ENCODE measurements at regions not wholly inside any gene's neighbourhood (a gene's known extent, or its start where the extent isn't known, plus 50 kb on each side); places are given as distances from the start of the nearest gene placed in this dataset.

- DNase-seq (ENCODE audit: low spot score) (no peak), ATAC-seq (no peak)
- TF ChIP-seq, protein P1, sequence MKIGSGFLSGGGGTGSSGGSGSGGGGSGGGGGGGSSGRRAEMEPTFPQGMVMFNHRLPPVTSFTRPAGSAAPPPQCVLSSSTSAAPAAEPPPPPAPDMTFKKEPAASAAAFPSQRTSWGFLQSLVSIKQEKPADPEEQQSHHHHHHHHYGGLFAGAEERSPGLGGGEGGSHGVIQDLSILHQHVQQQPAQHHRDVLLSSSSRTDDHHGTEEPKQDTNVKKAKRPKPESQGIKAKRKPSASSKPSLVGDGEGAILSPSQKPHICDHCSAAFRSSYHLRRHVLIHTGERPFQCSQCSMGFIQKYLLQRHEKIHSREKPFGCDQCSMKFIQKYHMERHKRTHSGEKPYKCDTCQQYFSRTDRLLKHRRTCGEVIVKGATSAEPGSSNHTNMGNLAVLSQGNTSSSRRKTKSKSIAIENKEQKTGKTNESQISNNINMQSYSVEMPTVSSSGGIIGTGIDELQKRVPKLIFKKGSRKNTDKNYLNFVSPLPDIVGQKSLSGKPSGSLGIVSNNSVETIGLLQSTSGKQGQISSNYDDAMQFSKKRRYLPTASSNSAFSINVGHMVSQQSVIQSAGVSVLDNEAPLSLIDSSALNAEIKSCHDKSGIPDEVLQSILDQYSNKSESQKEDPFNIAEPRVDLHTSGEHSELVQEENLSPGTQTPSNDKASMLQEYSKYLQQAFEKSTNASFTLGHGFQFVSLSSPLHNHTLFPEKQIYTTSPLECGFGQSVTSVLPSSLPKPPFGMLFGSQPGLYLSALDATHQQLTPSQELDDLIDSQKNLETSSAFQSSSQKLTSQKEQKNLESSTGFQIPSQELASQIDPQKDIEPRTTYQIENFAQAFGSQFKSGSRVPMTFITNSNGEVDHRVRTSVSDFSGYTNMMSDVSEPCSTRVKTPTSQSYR (CRISPR knock-in tag; IDR thresholded peaks at IDR 0.05), result no peak
- TF ChIP-seq ZNF232 (CRISPR knock-in tag; IDR thresholded peaks at IDR 0.05) (no peak), NR3C1 (CRISPR knock-in tag; conservative IDR thresholded peaks at IDR 0.05; ENCODE audit: low read depth) (no peak), EMX1 (CRISPR knock-in tag; IDR thresholded peaks at IDR 0.05) (no peak), ZNF423 (CRISPR knock-in tag; IDR thresholded peaks at IDR 0.05) (no peak), KAT7 (CRISPR knock-in tag; IDR thresholded peaks at IDR 0.05; ENCODE audit: borderline replicate concordance) (no peak), NR1H2 (CRISPR knock-in tag; IDR thresholded peaks at IDR 0.05) (no peak), ZBTB21 (CRISPR knock-in tag; IDR thresholded peaks at IDR 0.05; ENCODE audit: borderline replicate concordance) (no peak), ATF6 (CRISPR knock-in tag; IDR thresholded peaks at IDR 0.05) (no peak), RORB (CRISPR knock-in tag; IDR thresholded peaks at IDR 0.05) (no peak), ZNF121 (CRISPR knock-in tag; IDR thresholded peaks at IDR 0.05) (no peak), CBFB (CRISPR knock-in tag; IDR thresholded peaks at IDR 0.05; ENCODE audit: low read depth) (no peak)
- TF ChIP-seq, protein P2, sequence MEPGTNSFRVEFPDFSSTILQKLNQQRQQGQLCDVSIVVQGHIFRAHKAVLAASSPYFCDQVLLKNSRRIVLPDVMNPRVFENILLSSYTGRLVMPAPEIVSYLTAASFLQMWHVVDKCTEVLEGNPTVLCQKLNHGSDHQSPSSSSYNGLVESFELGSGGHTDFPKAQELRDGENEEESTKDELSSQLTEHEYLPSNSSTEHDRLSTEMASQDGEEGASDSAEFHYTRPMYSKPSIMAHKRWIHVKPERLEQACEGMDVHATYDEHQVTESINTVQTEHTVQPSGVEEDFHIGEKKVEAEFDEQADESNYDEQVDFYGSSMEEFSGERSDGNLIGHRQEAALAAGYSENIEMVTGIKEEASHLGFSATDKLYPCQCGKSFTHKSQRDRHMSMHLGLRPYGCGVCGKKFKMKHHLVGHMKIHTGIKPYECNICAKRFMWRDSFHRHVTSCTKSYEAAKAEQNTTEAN (CRISPR knock-in tag; IDR thresholded peaks at IDR 0.05), result no peak
- TF ChIP-seq, protein P3, sequence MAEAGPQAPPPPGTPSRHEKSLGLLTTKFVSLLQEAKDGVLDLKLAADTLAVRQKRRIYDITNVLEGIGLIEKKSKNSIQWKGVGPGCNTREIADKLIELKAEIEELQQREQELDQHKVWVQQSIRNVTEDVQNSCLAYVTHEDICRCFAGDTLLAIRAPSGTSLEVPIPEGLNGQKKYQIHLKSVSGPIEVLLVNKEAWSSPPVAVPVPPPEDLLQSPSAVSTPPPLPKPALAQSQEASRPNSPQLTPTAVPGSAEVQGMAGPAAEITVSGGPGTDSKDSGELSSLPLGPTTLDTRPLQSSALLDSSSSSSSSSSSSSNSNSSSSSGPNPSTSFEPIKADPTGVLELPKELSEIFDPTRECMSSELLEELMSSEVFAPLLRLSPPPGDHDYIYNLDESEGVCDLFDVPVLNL (CRISPR knock-in tag; IDR thresholded peaks at IDR 0.05; ENCODE audit: borderline replicate concordance, low read depth), result no peak
- TF ChIP-seq, protein P4, sequence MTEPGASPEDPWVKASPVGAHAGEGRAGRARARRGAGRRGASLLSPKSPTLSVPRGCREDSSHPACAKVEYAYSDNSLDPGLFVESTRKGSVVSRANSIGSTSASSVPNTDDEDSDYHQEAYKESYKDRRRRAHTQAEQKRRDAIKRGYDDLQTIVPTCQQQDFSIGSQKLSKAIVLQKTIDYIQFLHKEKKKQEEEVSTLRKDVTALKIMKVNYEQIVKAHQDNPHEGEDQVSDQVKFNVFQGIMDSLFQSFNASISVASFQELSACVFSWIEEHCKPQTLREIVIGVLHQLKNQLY (CRISPR knock-in tag; IDR thresholded peaks at IDR 0.05), result no peak
- TF ChIP-seq, protein P5, sequence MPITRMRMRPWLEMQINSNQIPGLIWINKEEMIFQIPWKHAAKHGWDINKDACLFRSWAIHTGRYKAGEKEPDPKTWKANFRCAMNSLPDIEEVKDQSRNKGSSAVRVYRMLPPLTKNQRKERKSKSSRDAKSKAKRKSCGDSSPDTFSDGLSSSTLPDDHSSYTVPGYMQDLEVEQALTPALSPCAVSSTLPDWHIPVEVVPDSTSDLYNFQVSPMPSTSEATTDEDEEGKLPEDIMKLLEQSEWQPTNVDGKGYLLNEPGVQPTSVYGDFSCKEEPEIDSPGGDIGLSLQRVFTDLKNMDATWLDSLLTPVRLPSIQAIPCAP (CRISPR knock-in tag; IDR thresholded peaks at IDR 0.05), result no peak
- TF ChIP-seq, protein P6, sequence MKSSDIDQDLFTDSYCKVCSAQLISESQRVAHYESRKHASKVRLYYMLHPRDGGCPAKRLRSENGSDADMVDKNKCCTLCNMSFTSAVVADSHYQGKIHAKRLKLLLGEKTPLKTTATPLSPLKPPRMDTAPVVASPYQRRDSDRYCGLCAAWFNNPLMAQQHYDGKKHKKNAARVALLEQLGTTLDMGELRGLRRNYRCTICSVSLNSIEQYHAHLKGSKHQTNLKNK (CRISPR knock-in tag; IDR thresholded peaks at IDR 0.05), result no peak
- TF ChIP-seq, protein P7, sequence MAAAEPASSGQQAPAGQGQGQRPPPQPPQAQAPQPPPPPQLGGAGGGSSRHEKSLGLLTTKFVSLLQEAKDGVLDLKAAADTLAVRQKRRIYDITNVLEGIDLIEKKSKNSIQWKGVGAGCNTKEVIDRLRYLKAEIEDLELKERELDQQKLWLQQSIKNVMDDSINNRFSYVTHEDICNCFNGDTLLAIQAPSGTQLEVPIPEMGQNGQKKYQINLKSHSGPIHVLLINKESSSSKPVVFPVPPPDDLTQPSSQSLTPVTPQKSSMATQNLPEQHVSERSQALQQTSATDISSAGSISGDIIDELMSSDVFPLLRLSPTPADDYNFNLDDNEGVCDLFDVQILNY (CRISPR knock-in tag; IDR thresholded peaks at IDR 0.05), result no peak
- Mint-ChIP-seq H3K4me3 (no peak overlapping the region), H3K27ac (no peak overlapping the region), H3K27me3 (ENCODE audit: low read depth) (no peaks in the 10 kb centered on the region; the same call in 1 of the 2 replicates), H3K36me3 (peaks cover 4% of the 10 kb centered on the region; the same call in 1 of the 2 replicates), H3K9me3 (peaks cover 5% of the 10 kb centered on the region), H3K4me1 (peaks cover 3% of the 10 kb centered on the region; the same call in 1 of the 2 replicates)
- POLR2A ChIA-PET, result no interaction called here
- CTCF ChIA-PET, result no interaction called here
Measured at GRCh38 chr1:214178102-214178501, 102.9 kb upstream of the SMYD2 start.

Measured in WTC11 (cell line).